VCaP (cell line): ENCODE measurements at regions not wholly inside any gene's neighbourhood (a gene's known extent, or its start where the extent isn't known, plus 50 kb on each side); places are given as distances from the start of the nearest gene placed in this dataset.

Experiments used
- H3K27ac ChIP-seq: fragments of 450-650 bp; 2 replicates; pipeline ENCODE4 v1.5.1; 2017
- TF ChIP-seq, protein P1 (sequence below): fragments of 450-650 bp; conservative IDR thresholded peaks from 2 replicates; pipeline ENCODE4 v1.5.1; 2017; ENCODE audit warnings: mild to moderate bottlenecking, moderate library complexity

DNA sequence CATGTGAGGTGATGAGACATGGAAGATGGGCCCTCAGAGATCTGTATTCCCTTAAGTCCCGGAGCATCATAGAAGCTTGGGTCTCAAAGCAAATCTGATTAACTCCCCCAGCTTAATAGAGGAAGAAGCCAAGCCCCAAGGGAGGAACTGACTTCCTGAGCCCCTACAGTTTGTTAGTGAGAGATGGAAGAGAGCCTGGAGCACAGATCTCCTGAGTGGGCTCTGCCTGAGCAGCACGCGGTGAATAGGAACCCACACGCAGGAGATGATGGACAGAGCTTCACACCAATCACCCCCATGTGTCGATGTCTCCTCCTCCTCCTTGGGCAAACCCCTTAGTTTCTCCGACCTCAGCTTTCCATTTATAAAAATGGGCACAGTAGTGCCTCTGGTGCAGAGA lies 50.1 kb upstream of the ATP12A start:
- TF ChIP-seq, protein P1, sequence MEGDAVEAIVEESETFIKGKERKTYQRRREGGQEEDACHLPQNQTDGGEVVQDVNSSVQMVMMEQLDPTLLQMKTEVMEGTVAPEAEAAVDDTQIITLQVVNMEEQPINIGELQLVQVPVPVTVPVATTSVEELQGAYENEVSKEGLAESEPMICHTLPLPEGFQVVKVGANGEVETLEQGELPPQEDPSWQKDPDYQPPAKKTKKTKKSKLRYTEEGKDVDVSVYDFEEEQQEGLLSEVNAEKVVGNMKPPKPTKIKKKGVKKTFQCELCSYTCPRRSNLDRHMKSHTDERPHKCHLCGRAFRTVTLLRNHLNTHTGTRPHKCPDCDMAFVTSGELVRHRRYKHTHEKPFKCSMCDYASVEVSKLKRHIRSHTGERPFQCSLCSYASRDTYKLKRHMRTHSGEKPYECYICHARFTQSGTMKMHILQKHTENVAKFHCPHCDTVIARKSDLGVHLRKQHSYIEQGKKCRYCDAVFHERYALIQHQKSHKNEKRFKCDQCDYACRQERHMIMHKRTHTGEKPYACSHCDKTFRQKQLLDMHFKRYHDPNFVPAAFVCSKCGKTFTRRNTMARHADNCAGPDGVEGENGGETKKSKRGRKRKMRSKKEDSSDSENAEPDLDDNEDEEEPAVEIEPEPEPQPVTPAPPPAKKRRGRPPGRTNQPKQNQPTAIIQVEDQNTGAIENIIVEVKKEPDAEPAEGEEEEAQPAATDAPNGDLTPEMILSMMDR, result no peak
- no peak overlapping the region for H3K27ac ChIP-seq
